GM19438 (cell line): ENCODE measurements at regions not wholly inside any gene's neighbourhood (a gene's known extent, or its start where the extent isn't known, plus 50 kb on each side); places are given as distances from the start of the nearest gene placed in this dataset.

Source experiments
- ATAC-seq: cut with Tn5 transposase; IDR thresholded peaks from one replicate; pipeline ENCODE4 v1.9.1; 2021; ENCODE audit warnings: low read depth; ENCODE audit not compliant: unreplicated experiment

DNA sequence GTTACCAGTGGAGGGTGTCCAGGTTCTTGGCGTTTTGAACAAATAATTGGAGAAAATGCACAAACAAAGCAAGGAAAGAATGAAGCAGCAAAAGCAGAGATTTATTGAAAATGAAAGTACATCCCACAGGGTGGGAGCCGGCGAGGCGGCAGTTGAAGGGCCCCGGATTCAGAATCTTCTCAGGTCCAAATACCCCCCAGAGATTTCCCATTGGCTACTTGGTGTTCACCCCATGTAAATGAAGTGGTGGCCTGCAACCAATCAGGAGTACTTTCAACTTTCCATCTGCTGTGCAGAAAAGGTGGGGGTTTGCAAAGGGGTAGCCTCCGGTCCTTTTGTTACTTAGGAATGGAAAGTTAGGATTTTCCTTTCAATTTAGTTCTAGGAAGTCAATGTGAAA, 1447.0 kb downstream of the C4orf33 start:
- no peak for ATAC-seq

DNA sequence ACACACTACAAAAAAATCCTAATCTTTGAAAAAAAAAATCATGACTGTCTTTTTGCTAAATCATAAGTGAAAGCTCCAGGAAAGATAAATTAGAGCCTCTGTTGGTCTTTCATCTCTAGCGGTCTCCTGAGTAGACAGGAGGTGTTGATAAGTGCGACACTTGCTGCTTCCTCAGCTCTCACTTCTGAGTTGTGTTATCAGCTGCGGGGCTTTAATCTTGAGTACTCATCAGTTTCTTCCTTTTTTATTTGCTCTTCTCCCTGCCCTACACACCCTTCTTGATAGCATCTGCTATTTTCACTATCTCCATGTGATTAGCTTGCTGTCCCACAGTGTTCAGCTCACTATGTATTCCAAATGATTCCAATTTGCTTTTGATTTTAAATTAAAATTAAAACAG, 1449.2 kb downstream of the C4orf33 start:
- no peak for ATAC-seq

DNA sequence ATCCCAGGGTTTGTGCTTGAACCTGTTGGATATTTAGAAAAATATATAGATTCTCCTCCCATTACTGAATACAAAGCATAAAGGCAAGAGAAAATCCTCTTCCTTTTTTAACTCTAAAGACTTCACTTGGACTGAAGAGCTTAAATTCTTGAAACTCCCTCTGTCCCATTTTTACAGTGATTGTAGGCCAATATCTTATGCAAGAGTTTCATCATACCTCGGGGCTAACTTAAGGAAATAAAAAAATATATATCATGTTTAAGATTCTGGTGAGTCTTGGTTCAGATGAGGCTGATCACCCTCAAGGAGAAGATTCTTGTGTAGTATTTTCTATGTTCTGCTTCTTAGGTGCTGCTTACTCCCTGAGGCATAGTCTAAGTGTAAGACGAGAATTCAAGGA, 1449.6 kb downstream of the C4orf33 start:
- ATAC-seq = no peak

DNA sequence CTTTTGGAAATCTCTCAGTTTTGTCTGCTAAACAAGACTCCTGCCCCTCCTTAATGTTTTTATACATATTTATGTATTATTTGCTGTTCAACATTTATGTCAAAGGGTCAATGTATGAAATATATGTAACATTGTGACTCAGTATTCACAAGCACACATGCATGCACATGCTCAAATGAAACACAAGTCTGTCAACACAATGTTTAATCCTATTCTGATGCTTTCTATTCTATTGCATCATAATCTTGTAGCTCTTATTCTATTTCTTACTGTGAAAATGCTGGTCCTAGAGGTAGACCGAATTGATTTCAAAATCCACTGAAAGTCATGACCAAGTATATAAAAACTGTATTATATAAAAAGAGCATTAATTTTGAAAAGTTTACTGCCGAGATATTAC, 1463.3 kb downstream of the C4orf33 start:
- no peak for ATAC-seq

DNA sequence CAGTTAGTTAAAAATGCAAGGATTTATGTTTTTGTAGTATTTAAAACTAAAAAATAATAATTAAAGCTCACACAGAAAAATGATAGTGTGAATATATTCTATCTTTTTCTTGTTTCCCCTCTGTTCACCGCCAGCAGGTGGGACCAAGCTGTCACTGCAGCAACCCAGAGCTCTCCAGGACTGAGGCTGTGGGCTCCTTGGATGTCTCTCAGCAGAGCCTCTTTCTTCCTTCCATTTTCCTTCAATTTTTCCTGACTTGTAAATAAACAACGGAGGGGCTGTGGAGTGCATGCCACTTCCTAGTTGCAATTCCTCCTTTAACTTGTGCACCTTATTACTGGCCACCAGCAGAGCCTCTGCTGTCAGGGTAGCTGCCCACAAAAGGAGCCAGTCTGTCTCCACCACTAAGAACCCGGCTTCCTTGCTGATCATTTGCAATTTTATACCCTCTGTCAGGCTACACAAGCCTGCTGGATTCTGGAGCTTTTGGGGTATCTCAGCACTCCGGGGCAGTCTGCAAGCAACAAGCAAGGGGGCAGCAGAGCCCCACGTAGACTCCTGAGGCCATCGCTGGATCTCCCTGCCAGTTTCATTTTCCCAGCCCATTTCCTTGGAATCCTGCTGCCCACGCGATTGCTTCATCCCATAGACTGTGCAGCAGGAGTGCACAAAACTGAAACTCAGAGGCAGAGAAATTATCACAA, 1467.4 kb downstream of the C4orf33 start:
- no peak for ATAC-seq

DNA sequence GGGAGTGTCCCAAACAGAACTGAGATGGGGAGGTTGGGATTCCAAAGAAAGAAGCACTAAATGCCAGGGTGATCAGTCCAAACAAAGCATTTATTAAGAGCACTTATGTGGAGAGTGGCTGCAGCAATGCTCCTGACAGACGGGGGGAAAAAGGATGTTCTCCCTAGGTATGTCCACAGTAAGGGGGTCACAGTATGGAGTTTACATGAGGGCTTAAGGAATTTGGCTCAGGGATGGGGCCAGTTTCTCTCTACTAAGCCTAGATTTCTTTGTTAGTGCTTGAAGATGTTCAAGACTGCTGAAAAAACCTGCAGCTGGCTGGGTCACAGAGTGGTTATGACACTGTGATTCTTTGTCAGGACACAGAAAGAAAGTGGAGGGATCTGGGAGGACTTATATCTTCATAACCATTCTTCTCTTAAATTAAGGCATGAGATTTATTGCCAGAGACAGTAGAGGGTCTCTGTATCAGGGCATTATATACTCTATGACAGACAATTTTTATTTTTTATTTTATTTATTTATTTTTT, 1468.0 kb downstream of the C4orf33 start:
- ATAC-seq = no peak

DNA sequence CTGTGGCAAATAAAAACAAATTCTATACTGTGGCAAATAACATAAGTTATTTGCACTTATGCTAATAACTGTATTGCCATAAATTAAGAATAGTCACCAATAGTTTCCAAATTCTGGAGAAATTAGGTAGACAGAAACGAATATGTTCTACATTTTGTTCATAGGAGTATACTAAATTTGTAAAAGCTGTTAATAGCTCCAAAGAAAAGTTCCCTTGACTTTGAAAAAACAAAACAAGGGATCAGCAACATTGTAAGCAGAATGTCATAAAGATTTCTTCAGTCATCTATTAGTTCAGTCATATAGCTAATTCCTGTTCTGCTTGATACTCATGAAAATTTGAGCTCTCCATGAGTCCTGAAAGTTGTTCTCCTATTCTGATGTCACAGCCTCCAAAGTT, 1472.8 kb downstream of the C4orf33 start:
- no peak for ATAC-seq

DNA sequence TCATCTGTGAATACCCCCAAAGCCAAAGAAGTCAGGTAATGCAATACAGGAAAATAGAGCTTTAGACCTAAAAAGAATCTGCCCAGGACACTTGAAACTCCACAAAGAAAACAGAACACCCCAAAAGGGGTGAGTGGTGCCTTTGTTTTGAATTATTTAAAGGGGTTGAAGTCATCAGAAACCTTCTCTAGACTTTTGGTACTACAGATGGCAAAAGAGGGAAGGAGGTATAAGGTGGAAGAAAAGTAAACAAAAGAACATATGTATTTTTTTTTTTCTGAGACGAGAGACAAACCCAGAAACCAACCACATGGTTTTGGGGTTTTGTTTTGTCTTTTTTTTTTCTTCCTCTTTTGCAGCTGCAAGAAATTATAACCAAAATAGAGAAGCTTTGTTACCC, 1477.8 kb downstream of the C4orf33 start:
- ATAC-seq = no peak

DNA sequence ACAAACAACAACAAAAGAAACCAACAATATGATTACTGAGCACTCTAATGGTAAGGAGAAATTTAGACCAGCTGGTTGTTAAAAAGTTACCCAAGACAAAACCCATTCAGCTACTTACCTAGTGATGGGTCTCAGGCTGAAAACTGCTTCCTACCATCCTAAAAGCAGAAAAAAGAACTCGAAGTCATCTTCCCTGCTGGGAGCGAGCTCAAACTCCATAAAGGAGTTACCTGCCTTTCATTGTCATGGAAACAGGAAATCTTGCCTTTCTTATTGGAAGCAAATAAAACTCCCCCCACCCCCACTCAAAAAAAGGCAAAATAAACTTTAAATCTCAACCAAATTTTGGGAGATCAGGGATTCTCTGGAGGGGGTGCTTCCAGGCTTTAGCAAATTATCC, 1478.3 kb downstream of the C4orf33 start:
- no peak for ATAC-seq

DNA sequence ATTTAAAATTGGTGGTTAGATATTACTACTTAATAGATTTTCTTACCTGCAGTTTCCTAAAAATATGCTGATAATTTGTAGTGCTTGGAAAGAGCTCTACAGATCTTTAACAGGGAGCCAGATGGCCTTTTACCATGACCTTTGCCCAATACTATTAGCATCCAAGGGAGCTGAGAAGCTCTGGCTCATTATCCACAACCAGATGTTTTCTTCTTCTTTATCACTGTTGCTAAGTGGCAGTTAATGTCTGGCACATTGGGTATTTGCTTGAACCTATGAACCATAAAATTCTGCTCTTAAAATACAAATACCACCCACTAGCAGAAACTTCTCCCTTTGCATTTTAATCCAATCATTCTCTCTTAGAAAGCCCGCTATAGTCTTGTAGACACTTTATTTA, 1480.3 kb downstream of the C4orf33 start:
- no peak for ATAC-seq

DNA sequence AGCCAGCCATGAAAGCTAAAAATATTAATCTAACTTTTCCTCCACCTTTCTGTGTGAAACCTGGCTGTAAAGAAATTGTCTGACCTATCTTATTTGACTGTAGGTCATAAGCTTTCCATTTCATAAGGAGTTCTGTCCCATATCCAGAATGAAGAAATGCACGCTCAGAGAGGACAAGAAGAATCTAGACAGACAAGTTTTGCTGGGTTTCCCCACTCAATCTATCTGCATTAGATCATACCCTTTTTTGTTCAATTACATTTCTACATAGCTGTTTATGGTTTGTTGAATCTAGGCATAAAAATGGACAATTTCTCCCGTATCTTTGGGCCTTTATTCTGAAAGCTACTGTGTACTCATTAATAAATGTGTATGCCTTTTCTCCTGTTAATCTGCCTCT, 1495.1 kb downstream of the C4orf33 start:
- ATAC-seq = no peak

DNA sequence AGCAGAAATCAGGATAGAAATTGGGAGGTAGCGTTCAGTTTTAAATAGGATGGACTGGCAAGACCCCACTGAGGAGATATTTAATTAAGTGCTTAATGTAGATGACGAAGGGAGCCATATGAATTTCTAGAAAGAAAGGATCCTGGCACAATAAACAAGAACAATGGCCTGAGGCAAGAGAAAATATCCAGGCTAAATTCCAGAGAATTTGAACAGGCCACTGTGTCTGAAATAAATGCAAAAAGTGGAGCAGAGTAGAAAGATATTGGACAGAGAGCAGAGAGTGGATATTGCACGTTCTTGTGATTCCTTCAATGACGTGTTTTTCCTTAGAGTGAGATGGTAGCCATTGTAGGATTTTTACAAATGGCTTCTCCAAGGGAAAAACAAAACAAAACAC, 1504.8 kb downstream of the C4orf33 start:
- no peak for ATAC-seq

DNA sequence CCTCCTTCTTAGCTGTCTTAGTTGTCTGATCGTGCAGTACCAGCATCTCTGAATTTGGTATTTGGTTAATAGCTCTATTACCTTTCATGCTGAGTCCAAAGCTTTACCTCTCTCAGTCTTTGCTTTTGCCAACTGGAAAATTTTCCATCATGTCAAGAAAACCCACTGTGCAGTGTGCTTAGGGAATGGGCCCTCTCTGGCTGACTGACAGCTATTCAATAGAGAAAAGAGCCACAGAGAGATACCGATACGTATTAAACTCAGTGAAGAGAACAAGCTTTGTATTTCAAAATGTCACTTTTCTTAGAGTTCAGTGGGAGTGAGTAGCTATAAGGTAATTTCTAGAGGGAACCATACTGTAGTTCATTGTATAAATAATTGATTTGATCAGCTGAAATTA, 1507.1 kb downstream of the C4orf33 start:
- no peak for ATAC-seq

DNA sequence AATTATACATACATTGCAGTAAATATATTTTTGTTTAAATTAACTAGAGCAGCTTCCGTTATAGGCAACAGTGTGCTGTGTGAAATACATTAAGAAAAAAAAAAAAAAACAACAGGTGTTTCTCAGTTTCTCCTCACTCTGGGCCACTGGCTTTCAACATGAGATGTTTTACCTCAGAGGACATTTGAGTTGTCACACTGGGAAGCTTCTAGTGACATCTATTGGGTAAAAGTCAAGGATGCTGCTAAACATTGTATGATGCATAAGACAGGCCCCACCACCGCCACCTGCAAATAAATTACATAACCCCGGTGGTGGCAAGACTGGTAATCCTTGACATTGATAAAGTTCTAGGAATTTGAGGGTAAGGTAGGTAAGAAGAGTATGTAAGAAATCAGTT, 1512.2 kb downstream of the C4orf33 start:
- ATAC-seq = no peak

DNA sequence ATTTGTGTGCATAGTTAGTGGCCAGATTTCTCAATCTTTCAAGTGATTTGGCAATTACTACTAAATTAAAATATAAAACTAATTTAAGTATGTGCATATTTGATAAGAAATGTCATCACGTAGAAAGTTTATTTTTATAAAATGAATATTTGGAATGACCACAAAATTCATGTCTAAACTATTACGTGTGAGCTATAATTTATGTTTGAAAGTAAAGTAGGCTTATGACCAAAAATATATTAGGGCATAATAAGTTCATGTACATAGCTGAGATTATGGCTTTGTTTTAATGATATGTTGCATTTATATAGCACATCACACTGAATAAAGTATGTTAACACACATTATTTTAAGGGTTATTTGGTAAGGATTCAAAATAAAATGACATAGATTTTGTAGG, 1532.6 kb downstream of the C4orf33 start:
- no peak for ATAC-seq

DNA sequence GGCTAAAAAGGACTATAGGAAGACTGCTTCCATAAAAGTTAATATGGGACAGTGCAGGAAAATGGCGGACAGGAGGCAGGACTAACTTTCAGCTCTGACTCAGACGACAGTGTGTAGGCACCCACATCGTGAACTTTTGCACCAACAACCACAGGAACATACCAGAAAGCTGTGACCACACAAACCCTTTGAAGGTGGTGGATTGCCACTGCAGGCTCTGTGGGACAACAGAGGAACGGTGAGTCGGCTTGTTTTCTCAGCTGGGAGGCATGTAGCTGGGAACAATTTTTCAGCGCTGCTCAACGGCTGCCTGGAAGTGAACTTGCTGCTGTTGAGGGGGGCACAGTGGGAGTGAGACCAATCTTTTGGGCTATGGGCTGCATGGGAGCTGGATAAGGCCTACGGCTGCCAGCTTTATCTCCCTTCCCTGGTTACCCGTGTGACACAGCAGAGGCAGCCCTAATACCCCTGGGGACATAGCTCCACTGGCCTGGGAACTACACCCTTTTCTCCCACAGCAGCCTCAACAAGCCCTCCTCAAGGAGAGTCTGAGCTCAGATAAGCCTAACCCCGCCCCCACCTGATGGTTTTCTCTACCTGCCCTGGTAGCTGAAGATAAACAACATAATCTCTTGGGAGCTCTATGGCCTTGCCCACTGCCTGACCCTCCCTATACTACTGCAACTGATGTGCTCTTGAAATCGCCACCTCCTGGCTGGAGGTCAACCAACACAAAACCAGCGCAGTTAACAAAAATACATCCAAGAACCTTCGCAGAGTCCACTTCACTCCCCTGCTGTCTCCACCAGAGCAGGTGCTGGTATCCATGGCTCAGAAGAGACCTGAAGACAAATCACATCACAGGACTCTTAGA, 1537.0 kb downstream of the C4orf33 start:
- ATAC-seq = no peak

DNA sequence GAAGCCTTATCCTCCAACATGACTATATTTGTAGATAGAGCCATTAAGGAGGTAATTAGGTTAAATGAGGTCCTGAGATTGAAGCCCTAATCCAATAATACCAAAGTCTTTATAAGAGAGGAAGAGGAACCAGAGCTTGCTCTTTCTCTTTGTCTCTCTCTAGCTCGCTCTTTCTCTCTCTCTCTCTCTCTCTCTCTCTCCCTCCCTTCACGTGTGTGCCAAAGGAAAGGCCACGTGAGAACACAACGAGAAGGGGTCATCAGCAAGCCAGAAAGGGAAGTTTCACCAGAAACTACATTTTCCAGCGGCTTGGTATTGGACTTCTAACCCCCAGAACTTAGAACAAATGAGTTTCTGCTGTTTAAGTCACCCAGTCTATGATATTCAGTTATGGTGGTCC, 1540.5 kb downstream of the C4orf33 start:
- no peak for ATAC-seq

DNA sequence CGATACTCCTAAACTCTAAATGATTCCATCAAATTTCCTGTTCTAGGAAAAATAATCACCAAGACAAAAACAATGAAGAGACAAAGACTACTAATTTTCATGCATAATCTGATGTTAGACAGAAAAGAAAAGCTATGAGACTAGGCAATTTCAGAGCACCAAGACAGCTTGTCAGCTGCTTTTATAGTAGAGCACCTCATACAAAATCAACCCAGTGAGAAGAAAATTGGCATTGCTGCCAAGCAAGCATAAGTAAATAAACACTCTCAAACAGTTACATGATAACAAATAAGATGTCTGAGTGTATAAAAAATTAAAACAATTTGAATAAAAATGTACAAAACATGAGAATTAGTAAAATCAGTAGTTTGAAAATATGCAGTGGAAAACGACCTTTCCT, 1544.6 kb downstream of the C4orf33 start:
- no peak for ATAC-seq

DNA sequence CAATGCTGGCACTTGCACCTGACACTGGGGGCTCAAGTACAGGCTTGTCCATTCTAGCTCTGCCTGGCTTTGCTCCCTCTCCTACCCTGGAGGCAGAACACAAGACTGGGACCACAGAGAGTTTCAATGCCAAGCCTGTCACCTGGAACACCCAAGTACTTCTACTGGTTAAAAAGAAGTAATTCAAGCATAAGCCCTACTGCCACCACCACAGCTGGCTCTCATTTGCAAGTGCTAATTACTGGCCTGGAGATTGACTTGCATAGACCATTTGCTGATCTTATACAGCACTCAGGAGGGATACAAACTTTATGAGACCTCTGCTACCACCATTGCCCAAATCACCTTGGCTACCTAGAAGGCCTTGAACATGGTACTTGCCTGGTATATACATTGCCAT, 1550.9 kb downstream of the C4orf33 start:
- ATAC-seq = no peak

DNA sequence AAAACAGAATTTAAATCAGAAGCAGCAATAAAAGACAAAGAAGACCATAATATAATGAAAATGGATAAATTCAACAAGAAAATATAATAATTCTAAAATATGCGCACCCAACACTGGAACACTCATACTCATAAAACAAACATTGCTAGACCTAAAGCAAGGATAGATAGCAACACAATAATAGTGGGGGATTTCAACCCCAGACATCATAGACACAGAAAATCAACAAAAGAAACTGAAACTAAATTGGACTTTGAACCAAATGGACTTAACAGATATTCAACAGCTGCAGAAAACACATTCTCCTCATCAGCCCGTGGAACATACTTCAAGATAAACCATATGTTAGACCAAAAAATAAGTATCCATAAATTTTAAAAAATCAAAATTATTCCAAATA, 1552.6 kb downstream of the C4orf33 start:
- no peak for ATAC-seq

DNA sequence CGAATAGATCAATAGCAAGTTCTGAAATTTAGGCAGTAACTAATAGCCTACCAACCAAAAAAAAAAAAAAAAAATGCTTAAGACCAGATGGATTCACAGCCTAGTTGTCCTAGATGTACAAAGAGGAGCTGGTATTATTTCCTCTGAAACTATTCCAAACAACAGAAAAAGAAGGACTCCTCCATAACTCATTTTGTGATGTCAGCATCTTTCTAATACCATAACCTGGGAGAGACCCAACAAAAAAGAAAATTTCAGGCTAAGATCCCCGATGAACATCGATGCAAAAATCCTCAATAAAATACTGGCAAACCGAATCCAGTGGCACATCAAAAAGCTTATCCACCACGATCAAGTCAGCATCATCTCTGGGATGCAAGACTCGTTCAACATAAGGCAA, 1557.9 kb downstream of the C4orf33 start:
- no peak for ATAC-seq

DNA sequence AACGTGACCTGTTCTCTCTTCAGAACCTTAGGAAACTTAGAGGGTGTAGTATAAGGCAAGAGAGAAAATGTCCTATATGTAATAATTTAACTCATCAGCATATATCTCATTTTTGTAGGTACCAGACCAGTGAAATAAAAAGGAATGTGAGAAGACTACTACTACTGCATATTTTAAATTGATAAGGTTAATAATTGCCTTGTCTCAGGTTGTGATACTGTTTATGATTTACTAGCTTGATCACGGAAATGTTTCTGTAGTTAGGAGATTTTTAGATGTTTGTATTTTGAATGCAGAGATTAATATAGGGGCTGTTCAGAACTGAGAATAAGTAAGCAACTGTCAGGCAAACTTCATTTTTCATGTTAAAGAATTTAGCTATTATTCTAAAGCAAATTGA, 1563.4 kb downstream of the C4orf33 start:
- ATAC-seq = no peak
